HCT116 (cell line): ENCODE measurements at regions not wholly inside any gene's neighbourhood (a gene's known extent, or its start where the extent isn't known, plus 50 kb on each side); places are given as distances from the start of the nearest gene placed in this dataset.

Experiments used
- ATAC-seq: fragments of 200-7000 bp; cut with Tn5 transposase; 2 replicates; pipeline ENCODE4 v1.9.1; 2020; ENCODE audit warnings: mild to moderate bottlenecking, moderate library complexity
- BruUV-seq: library from RNA; stranded (reverse); fragments of 400-500 nt; replicated peaks from 2 replicates; lab custom pipeline; 2021; lab: Mats Ljungman, UMichigan
- CTCF ChIA-PET: fragments of 300-600 bp; sonication (Branson Sonifier 250); formaldehyde crosslinking; loops from one replicate; lab custom pipeline; 2021; ENCODE audit warnings: antibody characterized with exemption; lab: Charles Lee
- POLR2A ChIA-PET: fragments of 300-600, 350-600 bp; sonication (Branson Sonifier 250); formaldehyde crosslinking; loops from one replicate; lab custom pipeline; 2021; ENCODE audit warnings: antibody characterized with exemption; lab: Charles Lee
- RAD21 ChIA-PET, 2 experiments: fragments of 300-600 bp; sonication (Branson Sonifier 250); formaldehyde crosslinking; loops; one replicate each; lab custom pipeline; 2023; ENCODE audit warnings: low total read pairs in 2 of 2; ENCODE audit not compliant: uncharacterized antibody in 2 of 2, unreplicated experiment in 2 of 2, low non-redundant PET in 1 of 2; lab: Charles Lee
- DNase-seq: peaks from one replicate; pipeline ENCODE4 v3.0.0-alpha.2; 2010; ENCODE audit warnings: low read depth, low spot score
- H2AFZ ChIP-seq: fragments of 200-600 bp; shearing (Covaris generic), sonication (generic); 2 replicates; pipeline ENCODE4 v1.6.1; 2017; ENCODE audit warnings: low read depth, mixed run types, mixed read lengths, antibody characterized with exemption, low read length; ENCODE audit not compliant: poor library complexity, severe bottlenecking
- H3K27ac ChIP-seq: 2 replicates; pipeline ENCODE4 v1.5.1; 2012; ENCODE audit warnings: low read depth, low read length
- H3K27me3 ChIP-seq: fragments of 200-600 bp; sonication (generic); 2 replicates; pipeline ENCODE4 v1.6.1; 2016; ENCODE audit warnings: mixed run types, low read length, mixed read lengths; ENCODE audit not compliant: insufficient read depth
- H3K36me3 ChIP-seq, 2 experiments: fragments of 200-500 bp in 1 of 2; fragments of 200-600 bp in 1 of 2; sonication (Bioruptor generic) in 1 of 2; sonication (generic) in 1 of 2; 2 replicates each; pipeline versions ENCODE4 v1.5.1 to v1.6.1; 2014 to 2016; ENCODE audit warnings: low read length in 2 of 2, inconsistent platforms in 1 of 2, mixed read lengths in 1 of 2, mixed run types in 1 of 2; ENCODE audit not compliant: insufficient read depth in 2 of 2, control insufficient read depth in 1 of 2
- H3K4me1 ChIP-seq, 2 experiments: fragments of 200-600 bp in 1 of 2; sonication (generic) in 1 of 2; 2 replicates each; pipeline versions ENCODE4 v1.5.1 to v1.6.1; 2012 to 2017; ENCODE audit warnings: low read length in 2 of 2, inconsistent platforms in 1 of 2, mild to moderate bottlenecking in 1 of 2, mixed read lengths in 1 of 2, mixed run types in 1 of 2, moderate library complexity in 1 of 2; ENCODE audit not compliant: insufficient read depth in 2 of 2, control insufficient read depth in 1 of 2
- H3K4me2 ChIP-seq: fragments of 200-600 bp; sonication (generic); 2 replicates; pipeline ENCODE4 v1.6.1; 2017; ENCODE audit warnings: mixed run types, low read length, mixed read lengths
- H3K4me3 ChIP-seq, 2 experiments: fragments of 200-600 bp in 1 of 2; sonication (generic) in 1 of 2; replicated peaks in 1 of 2; 2 replicates each; pipeline ENCODE4 v1.5.1; 2011 to 2016; ENCODE audit warnings: low read length in 2 of 2, control low read depth in 1 of 2, low read depth in 1 of 2, mild to moderate bottlenecking in 1 of 2, mixed read lengths in 1 of 2, mixed run types in 1 of 2
- H3K79me2 ChIP-seq: fragments of 200-600 bp; sonication (generic); 2 replicates; pipeline ENCODE4 v1.6.1; 2017; ENCODE audit warnings: mild to moderate bottlenecking, mixed run types, low read length, moderate library complexity, mixed read lengths; ENCODE audit not compliant: insufficient read depth
- H3K9ac ChIP-seq: fragments of 200-600 bp; sonication (generic); 2 replicates; pipeline ENCODE4 v1.6.1; 2016; ENCODE audit warnings: low read length, mixed read lengths
- H3K9me2 ChIP-seq: fragments of 200-600 bp; sonication (generic), shearing (Covaris generic); 2 replicates; pipeline ENCODE4 v1.6.1; 2017; ENCODE audit warnings: mixed run types, mild to moderate bottlenecking, moderate library complexity; ENCODE audit not compliant: insufficient read depth
- H3K9me3 ChIP-seq, 2 experiments: fragments of 200-500 bp in 1 of 2; fragments of 200-600 bp in 1 of 2; sonication (Bioruptor generic) in 1 of 2; sonication (generic) in 1 of 2; 2 replicates each; pipeline ENCODE4 v1.6.1; 2014 to 2017; ENCODE audit warnings: low read length in 2 of 2, mixed read lengths in 2 of 2, inconsistent platforms in 1 of 2, low read depth in 1 of 2, mild to moderate bottlenecking in 1 of 2, mixed run types in 1 of 2, moderate library complexity in 1 of 2; ENCODE audit not compliant: control insufficient read depth in 1 of 2, insufficient read depth in 1 of 2
- H4K20me1 ChIP-seq: fragments of 200-600 bp; sonication (generic), shearing (Covaris generic); 2 replicates; pipeline ENCODE4 v1.6.1; 2017; ENCODE audit warnings: mixed run types, mild to moderate bottlenecking, moderate library complexity; ENCODE audit not compliant: insufficient read depth
- CBX3 ChIP-seq: IDR thresholded peaks from 2 replicates; pipeline ENCODE4 v1.6.1; 2012; ENCODE audit warnings: low read depth
- CTCF ChIP-seq, 3 experiments: fragments of 200-600 bp in 1 of 3; sonication (generic) in 1 of 3; IDR thresholded peaks in 2 of 3; conservative IDR thresholded peaks in 1 of 3; 2 replicates each; pipeline ENCODE4 v1.5.1; 2012 to 2017; ENCODE audit warnings: low read depth in 2 of 3, low read length in 2 of 3, antibody characterized with exemption in 1 of 3, borderline replicate concordance in 1 of 3, control low read depth in 1 of 3, mild to moderate bottlenecking in 1 of 3, mixed read lengths in 1 of 3, mixed run types in 1 of 3, moderate library complexity in 1 of 3; ENCODE audit not compliant: insufficient read depth in 1 of 3
- EGR1 ChIP-seq: IDR thresholded peaks from 2 replicates; pipeline ENCODE4 v1.6.1; 2012; ENCODE audit warnings: low read depth
- EZH2 ChIP-seq: fragments of 200-600 bp; sonication (generic); IDR thresholded peaks from 2 replicates; pipeline ENCODE4 v1.6.1; 2017; ENCODE audit warnings: antibody characterized with exemption, mixed run types
- EZH2phosphoT487 ChIP-seq: fragments of 200-600 bp; IDR thresholded peaks from 2 replicates; pipeline ENCODE4 v1.6.1; 2018; ENCODE audit warnings: antibody characterized with exemption, borderline replicate concordance
- POLR2A ChIP-seq: IDR thresholded peaks from 2 replicates; pipeline ENCODE4 v1.7.0; 2011; ENCODE audit warnings: borderline replicate concordance; ENCODE audit not compliant: insufficient read depth, insufficient read length; ENCODE audit errors: extremely low read depth
- TCF7L2 ChIP-seq: IDR thresholded peaks from 2 replicates; pipeline ENCODE4 v1.7.0; 2011; ENCODE audit warnings: borderline replicate concordance, inconsistent platforms; ENCODE audit not compliant: insufficient read depth, insufficient read length; ENCODE audit errors: extremely low read depth
- YY1 ChIP-seq: IDR thresholded peaks from 2 replicates; pipeline ENCODE4 v1.6.1; 2011; ENCODE audit warnings: low read length, low read depth, moderate library complexity, mild to moderate bottlenecking; ENCODE audit not compliant: insufficient replicate concordance; ENCODE audit errors: extremely low read depth
- ZBTB33 ChIP-seq: IDR thresholded peaks from 2 replicates; pipeline ENCODE4 v1.6.1; 2011; ENCODE audit warnings: mild to moderate bottlenecking, low read length, moderate library complexity; ENCODE audit not compliant: insufficient replicate concordance; ENCODE audit errors: extremely low read depth
- intact Hi-C: fragments of 100-400 bp; cut with micrococcal nuclease; formaldehyde crosslinking; loops from 2 replicates; pipeline ENCODE4 v1.10.0; 2022

GRCh38 chr18:55857409-55857808, 269.4 kb upstream of the TCF4 start:
- Histone ChIP-seq H3K27ac (no peak overlapping the region), H3K9me2 (no peaks in the 10 kb centered on the region), H3K4me3 (no peak overlapping the region), H3K4me1 (no peaks in the 10 kb centered on the region), H3K36me3 (no peaks in the 10 kb centered on the region), H2AFZ (no peak overlapping the region), H4K20me1 (no peaks in the 10 kb centered on the region), H3K9me3 (peaks cover 0 to 18% of the 10 kb centered on the region in 2 experiments), H3K79me2 (no peaks in the 10 kb centered on the region), H3K27me3 (no peaks in the 10 kb centered on the region), H3K9ac (no peak overlapping the region), H3K4me2 (no peak overlapping the region)
- ATAC-seq: no peak
- intact Hi-C loops: no loop called here
- TF ChIP-seq ZBTB33 (no peak), EZH2 (no peak), CBX3 (no peak)
- no peak for DNase-seq
- CTCF ChIA-PET: no interaction called here
- RAD21 ChIA-PET: no interaction called here
- BruUV-seq: no TSS peak
- POLR2A ChIA-PET: no interaction called here

GRCh38 chr18:55856679-55857078, 268.7 kb upstream of the TCF4 start:
- POLR2A ChIA-PET: no interaction called here
- Histone ChIP-seq H3K4me2 (no peak overlapping the region), H3K9me3 (peaks cover 5 to 15% of the 10 kb centered on the region in 2 experiments; a peak in 3 of 4 replicates), H3K27me3 (no peaks in the 10 kb centered on the region), H3K27ac (no peak overlapping the region), H3K4me1 (no peaks in the 10 kb centered on the region), H3K9me2 (no peaks in the 10 kb centered on the region), H3K9ac (no peak overlapping the region), H2AFZ (no peak overlapping the region), H3K79me2 (no peaks in the 10 kb centered on the region), H3K36me3 (no peaks in the 10 kb centered on the region), H4K20me1 (no peaks in the 10 kb centered on the region), H3K4me3 (no peak overlapping the region)
- CTCF ChIA-PET: no interaction called here
- TF ChIP-seq TCF7L2: no peak
- no peak for TF ChIP-seq YY1
- TF ChIP-seq POLR2A: no peak
- TF ChIP-seq EGR1: no peak
- TF ChIP-seq EZH2phosphoT487: no peak
- no peak for TF ChIP-seq CTCF (IDR thresholded peaks at IDR 0.05 in 2 of 3, conservative IDR thresholded peaks at IDR 0.05 in 1 of 3; ENCODE audit: borderline replicate concordance in 1 of 3, insufficient read depth in 1 of 3, low read depth in 2 of 3, low read length in 2 of 3)
- DNase-seq (no peak), ATAC-seq (no peak)
- RAD21 ChIA-PET: no interaction called here
- BruUV-seq: no TSS peak
- intact Hi-C loops: no loop called here
